Left cardiac atrium (tissue), 4 donors: ENCODE measurements at regions not wholly inside any gene's neighbourhood (a gene's known extent, or its start where the extent isn't known, plus 50 kb on each side); places are given as distances from the start of the nearest gene placed in this dataset.
"Not testable (repeated sequence)": the region's sequence is repeated elsewhere in the genome, so short reads cannot be mapped to it uniquely, and the experiment has no call there.

Source experiments
- ATAC-seq, 2 donors: fragments of 200-7000 bp; cut with Tn5 transposase; one replicate each; pipeline ENCODE4 v1.9.1; 2020; ENCODE audit warnings: mild to moderate bottlenecking in 2 of 2, moderate library complexity in 2 of 2
- DNase-seq: peaks from one replicate; pipeline ENCODE4 v3.0.0-alpha.2; 2020
- intact Hi-C, 2 donors: fragments of 100-400 bp; cut with DNase I; formaldehyde crosslinking; loops; one replicate each; pipeline versions ENCODE4 v1.14.1 to v1.15.1; 2022 to 2023
- donor health status: DM: no; HTN: yes; CAD: no.
- donor health status: DM: no; HTN: yes; CAD: no; lungs with severe emphysema.
- donor health status: DM: yes; HTN: yes; CAD: no.
- donor health status: Dilated cardiomyopathy.

- no peak for DNase-seq
- ATAC-seq: no peak
- intact Hi-C loops: no loop called here
These were observed 401.7 kb upstream of the RUNX1 start for GRCh38 chr21:35450830-35451229.

- ATAC-seq (peak; percentile 51 to 93), DNase-seq (peak; percentile 28)
- intact Hi-C loops: no loop called here
These were observed 400.7 kb upstream of the RUNX1 start for GRCh38 chr21:35449846-35450245.

GRCh38 chr21:35448876-35449599 is 399.9 kb upstream of the RUNX1 start:
- peak; percentile 65 to 76 for ATAC-seq
- intact Hi-C loops: no loop called here

GRCh38 chr21:35444391-35444790 is 395.3 kb upstream of the RUNX1 start:
- intact Hi-C loops: no loop called here
- DNase-seq (no peak), ATAC-seq (no peak)

More at GRCh38 chr21:35448876-35449599, 399.9 kb upstream of the RUNX1 start:
- DNase-seq: no peak

GRCh38 chr21:35441868-35442582 is 392.9 kb upstream of the RUNX1 start:
- no peak for ATAC-seq
- DNase-seq: no peak
- intact Hi-C loops: no loop called here

- ATAC-seq (peak in 1 of 2 donors; percentile 71), DNase-seq (no peak)
- intact Hi-C loops: no loop called here
These were observed 389.7 kb upstream of the RUNX1 start for GRCh38 chr21:35438643-35439404.

GRCh38 chr21:35437941-35438340 is 388.8 kb upstream of the RUNX1 start:
- no peak for ATAC-seq
- intact Hi-C loops: no loop called here
- no peak for DNase-seq

GRCh38 chr21:35436899-35437298 is 387.8 kb upstream of the RUNX1 start:
- DNase-seq: no peak
- ATAC-seq: no peak
- intact Hi-C loops: no loop called here

- ATAC-seq, intact Hi-C loops, DNase-seq: not testable (repeated sequence)
These were observed 383.5 kb upstream of the RUNX1 start for GRCh38 chr21:35432601-35433000.

GRCh38 chr21:35430260-35430659 is 381.2 kb upstream of the RUNX1 start:
- intact Hi-C loops: no loop called here
- ATAC-seq: no peak

GRCh38 chr21:35428937-35429336 is 379.8 kb upstream of the RUNX1 start:
- ATAC-seq (peak; percentile 56 to 59), DNase-seq (no peak)
- intact Hi-C loops: no loop called here

More at GRCh38 chr21:35430260-35430659, 381.2 kb upstream of the RUNX1 start:
- no peak for DNase-seq

GRCh38 chr21:35428489-35428888 is 379.4 kb upstream of the RUNX1 start:
- peak; percentile 72 for DNase-seq
- ATAC-seq: peak; percentile 96 to 99
- intact Hi-C loops: no loop called here

GRCh38 chr21:35428001-35428320 is 378.9 kb upstream of the RUNX1 start:
- peak in 1 of 2 donors; percentile 44 for ATAC-seq
- no peak for DNase-seq
- intact Hi-C loops: no loop called here

GRCh38 chr21:35427320-35428000 is 378.4 kb upstream of the RUNX1 start:
- peak; percentile 58 for DNase-seq
- intact Hi-C loops: no loop called here
- peak; percentile 39 to 74 for ATAC-seq

- ATAC-seq: no peak
- no peak for DNase-seq
- intact Hi-C loops: no loop called here
These were observed 377.8 kb upstream of the RUNX1 start for GRCh38 chr21:35426897-35427296.

GRCh38 chr21:35426469-35426868 is 377.4 kb upstream of the RUNX1 start:
- no peak for ATAC-seq
- DNase-seq: no peak
- intact Hi-C loops: no loop called here

- intact Hi-C loops: no loop called here
- DNase-seq (no peak), ATAC-seq (no peak)
These were observed 375.0 kb upstream of the RUNX1 start for GRCh38 chr21:35424122-35424521.

GRCh38 chr21:35423709-35424108 is 374.6 kb upstream of the RUNX1 start:
- DNase-seq: no peak
- no peak for ATAC-seq
- intact Hi-C loops: no loop called here

- DNase-seq: no peak
- no peak for ATAC-seq
- intact Hi-C loops: no loop called here
These were observed 372.9 kb upstream of the RUNX1 start for GRCh38 chr21:35422011-35422410.

GRCh38 chr21:35421221-35421620 is 372.1 kb upstream of the RUNX1 start:
- intact Hi-C loops: no loop called here
- ATAC-seq (no peak), DNase-seq (no peak)
